ENCODE measurements at regions not wholly inside any gene's neighbourhood (a gene's known extent, or its start where the extent isn't known, plus 50 kb on each side); places are given as distances from the start of the nearest gene placed in this dataset.

- TF ChIP-seq NFRKB (IDR thresholded peaks at IDR 0.05): no peak
- TF ChIP-seq RAD21 (CRISPR knock-in tag; IDR thresholded peaks at IDR 0.05): no peak
- TF ChIP-seq GLI4 (CRISPR knock-in tag; IDR thresholded peaks at IDR 0.05; ENCODE audit: borderline replicate concordance): no peak
- no peak for TF ChIP-seq SMARCC2 (IDR thresholded peaks at IDR 0.05)
- no peak for TF ChIP-seq ZBTB10 (CRISPR knock-in tag; IDR thresholded peaks at IDR 0.05; ENCODE audit: borderline replicate concordance)
- no peak for TF ChIP-seq ZNF687 (CRISPR knock-in tag; IDR thresholded peaks at IDR 0.05)
- TF ChIP-seq TCF7 (IDR thresholded peaks at IDR 0.05; ENCODE audit: low read depth): no peak
- TF ChIP-seq SRSF9 (IDR thresholded peaks at IDR 0.05; ENCODE audit: borderline replicate concordance, insufficient read depth, low read depth, low read length, poor library complexity, severe bottlenecking): no peak
- no peak for TF ChIP-seq ESRRA (CRISPR knock-in tag; IDR thresholded peaks at IDR 0.05; ENCODE audit: low read depth)
- TF ChIP-seq FOXP1 (IDR thresholded peaks at IDR 0.05): no peak
- no peak for TF ChIP-seq FOXP1 (CRISPR knock-in tag; IDR thresholded peaks at IDR 0.05)
- TF ChIP-seq FOXM1 (CRISPR knock-in tag; IDR thresholded peaks at IDR 0.05): no peak
- TF ChIP-seq KLF6 (CRISPR knock-in tag; IDR thresholded peaks at IDR 0.05): no peak
- TF ChIP-seq ZNF770 (CRISPR knock-in tag; IDR thresholded peaks at IDR 0.05): no peak
These were observed 115.9 kb upstream of the DST start for GRCh38 chr6:56758553-56758952.

All from HepG2 (cell line).